Ovary (tissue), 3 donors: ENCODE measurements at regions not wholly inside any gene's neighbourhood (a gene's known extent, or its start where the extent isn't known, plus 50 kb on each side); places are given as distances from the start of the nearest gene placed in this dataset.

Experiments
- EP300 ChIP-seq: sonication (generic); formaldehyde crosslinking; IDR thresholded peaks from one replicate; pipeline ENCODE4 v1.6.1; 2017; ENCODE audit warnings: antibody characterized with exemption
- POLR2A ChIP-seq: fragments of 450-650 bp; IDR thresholded peaks from one replicate; pipeline ENCODE4 v1.6.1; 2017; ENCODE audit warnings: antibody characterized with exemption, mild to moderate bottlenecking, moderate library complexity
- TF ChIP-seq, protein P1 (sequence below), 3 donors: fragments of 450-650 bp in 2 of 3; fragments of 200-600 bp in 1 of 3; IDR thresholded peaks; one replicate each; pipeline versions ENCODE4 v1.5.1 to v1.8.0; 2016 to 2022; ENCODE audit warnings: antibody characterized with exemption in 3 of 3, mild to moderate bottlenecking in 1 of 3
- donor health status: DM: no; HTN: no; CAD: no.

DNA sequence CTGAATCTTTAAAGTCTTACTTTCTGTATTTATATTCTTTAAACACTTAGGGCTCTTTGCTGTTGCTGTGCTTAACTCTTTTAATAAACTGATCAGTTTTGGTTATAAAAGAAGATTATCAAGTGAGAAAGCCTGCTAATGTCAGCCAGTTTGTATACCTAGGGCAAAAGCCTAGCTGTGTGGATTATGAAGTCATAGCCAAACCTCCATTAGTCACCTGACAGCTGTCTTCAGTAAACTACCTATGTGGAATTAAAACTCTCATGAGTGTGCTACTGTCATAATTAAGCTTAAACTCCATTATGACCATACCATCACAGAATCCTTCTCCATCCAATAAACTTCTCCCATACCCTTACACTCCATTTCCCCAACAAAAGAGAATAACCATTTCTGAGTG is 762.7 kb downstream of the NTRK3 start:
- TF ChIP-seq, protein P1, sequence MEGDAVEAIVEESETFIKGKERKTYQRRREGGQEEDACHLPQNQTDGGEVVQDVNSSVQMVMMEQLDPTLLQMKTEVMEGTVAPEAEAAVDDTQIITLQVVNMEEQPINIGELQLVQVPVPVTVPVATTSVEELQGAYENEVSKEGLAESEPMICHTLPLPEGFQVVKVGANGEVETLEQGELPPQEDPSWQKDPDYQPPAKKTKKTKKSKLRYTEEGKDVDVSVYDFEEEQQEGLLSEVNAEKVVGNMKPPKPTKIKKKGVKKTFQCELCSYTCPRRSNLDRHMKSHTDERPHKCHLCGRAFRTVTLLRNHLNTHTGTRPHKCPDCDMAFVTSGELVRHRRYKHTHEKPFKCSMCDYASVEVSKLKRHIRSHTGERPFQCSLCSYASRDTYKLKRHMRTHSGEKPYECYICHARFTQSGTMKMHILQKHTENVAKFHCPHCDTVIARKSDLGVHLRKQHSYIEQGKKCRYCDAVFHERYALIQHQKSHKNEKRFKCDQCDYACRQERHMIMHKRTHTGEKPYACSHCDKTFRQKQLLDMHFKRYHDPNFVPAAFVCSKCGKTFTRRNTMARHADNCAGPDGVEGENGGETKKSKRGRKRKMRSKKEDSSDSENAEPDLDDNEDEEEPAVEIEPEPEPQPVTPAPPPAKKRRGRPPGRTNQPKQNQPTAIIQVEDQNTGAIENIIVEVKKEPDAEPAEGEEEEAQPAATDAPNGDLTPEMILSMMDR (IDR thresholded peaks at IDR 0.05) = no peak
- TF ChIP-seq POLR2A (no peak), EP300 (no peak)
